HEK293 (cell line): ENCODE measurements at regions not wholly inside any gene's neighbourhood (a gene's known extent, or its start where the extent isn't known, plus 50 kb on each side); places are given as distances from the start of the nearest gene placed in this dataset.

Experiments
- CTCF ChIP-seq: fragments of 450-650 bp; formaldehyde crosslinking; IDR thresholded peaks from 2 replicates; pipeline ENCODE4 v1.5.1; 2016; ENCODE audit warnings: missing biosample characterization, missing genetic modification characterization
- HIC1 ChIP-seq: fragments of 450-650 bp; formaldehyde crosslinking; IDR thresholded peaks from 2 replicates; pipeline ENCODE4 v1.5.1; 2016; ENCODE audit warnings: missing biosample characterization, missing genetic modification characterization

DNA sequence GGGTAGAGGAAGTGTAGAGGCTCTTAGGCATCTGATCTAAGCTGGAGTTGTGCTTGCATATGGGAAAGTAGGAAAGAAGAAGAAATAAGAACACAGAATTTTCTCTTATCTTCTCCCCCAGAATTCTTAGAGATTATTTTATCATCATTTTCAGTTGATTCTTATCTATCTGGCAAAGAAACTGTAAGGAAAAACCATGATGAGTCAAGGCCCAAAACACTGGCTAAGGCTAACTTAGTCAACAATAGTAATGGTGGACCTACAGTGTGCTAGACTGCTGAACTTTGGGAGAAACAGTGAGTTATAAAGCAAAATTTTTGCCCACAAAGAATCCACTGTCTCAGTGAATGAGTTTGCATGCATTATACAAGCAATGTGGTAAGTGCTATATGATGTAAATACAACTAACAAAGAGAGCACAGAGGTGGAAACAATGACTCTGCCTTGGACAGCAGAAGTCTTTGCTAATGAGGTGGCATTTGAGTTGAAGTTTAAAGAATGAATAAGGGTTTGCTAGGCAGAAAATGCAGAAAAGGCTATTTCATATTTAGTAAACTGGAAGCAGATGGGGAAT is 344.5 kb upstream of the PLET1 start:
- TF ChIP-seq HIC1 (no peak), CTCF (tag by site-specific recombination) (no peak)
